B cell (primary cell): ENCODE measurements at regions not wholly inside any gene's neighbourhood (a gene's known extent, or its start where the extent isn't known, plus 50 kb on each side); places are given as distances from the start of the nearest gene placed in this dataset.

ENCODE experiments used
- ATAC-seq: fragments of 200-7000 bp; cut with Tn5 transposase; one replicate; pipeline ENCODE4 v1.10.0; 2021; ENCODE audit warnings: low read depth, mild to moderate bottlenecking, moderate number of reproducible peaks, moderate library complexity
- CTCF ChIA-PET: fragments of 350-600 bp; sonication (Branson Sonifier 250); formaldehyde crosslinking; loops from one replicate; lab custom pipeline; 2021; ENCODE audit warnings: antibody characterized with exemption, inconsistent platforms; lab: Charles Lee
- POLR2A ChIA-PET: fragments of 350-600 bp; sonication (Branson Sonifier 250); formaldehyde crosslinking; loops from one replicate; lab custom pipeline; 2021; ENCODE audit warnings: antibody characterized with exemption; lab: Charles Lee
- DNase-seq: peaks from one replicate; pipeline ENCODE4 v3.0.0; 2013
- H2AFZ ChIP-seq: 2 replicates; pipeline ENCODE4 v1.6.1; 2012; ENCODE audit warnings: mild to moderate bottlenecking, low read depth, low read length; ENCODE audit not compliant: insufficient read depth, poor library complexity, severe bottlenecking
- H3K27ac ChIP-seq, 2 donors: 1 replicate in 1 of 2; 2 replicates in 1 of 2; pipeline ENCODE4 v1.5.1; 2012 to 2013; ENCODE audit warnings: low read length in 2 of 2, mild to moderate bottlenecking in 2 of 2, moderate library complexity in 1 of 2
- H3K27me3 ChIP-seq, 4 experiments: fragments of 200-600 bp in 1 of 4; sonication (generic) in 1 of 4; replicated peaks in 1 of 4; 1 replicate in 2 of 4; 2 replicates in 2 of 4; pipeline versions ENCODE4 v1.6.1 to v1.7.0; 2013 to 2016; ENCODE audit warnings: low read length in 3 of 4, mild to moderate bottlenecking in 2 of 4, mixed read lengths in 1 of 4, moderate library complexity in 1 of 4; ENCODE audit not compliant: insufficient read depth in 4 of 4, control insufficient read depth in 3 of 4; ENCODE audit errors: control extremely low read depth in 1 of 4
- H3K36me3 ChIP-seq, 2 experiments: replicated peaks in 1 of 2; 1 replicate in 1 of 2; 2 replicates in 1 of 2; pipeline versions ENCODE4 v1.6.1 to v1.7.1; 2013; ENCODE audit warnings: low read length in 1 of 2; ENCODE audit not compliant: insufficient read depth in 2 of 2, control insufficient read depth in 1 of 2; ENCODE audit errors: control extremely low read depth in 1 of 2, extremely low read depth in 1 of 2
- H3K4me1 ChIP-seq, 2 donors: fragments of 200-600 bp in 1 of 2; sonication (generic) in 1 of 2; 1 replicate in 1 of 2; 2 replicates in 1 of 2; pipeline versions ENCODE4 v1.5.1 to v1.6.1; 2013 to 2017; ENCODE audit warnings: low read length in 2 of 2; ENCODE audit not compliant: control insufficient read depth in 2 of 2, insufficient read depth in 2 of 2
- H3K4me2 ChIP-seq: replicated peaks from 2 replicates; pipeline ENCODE3; 2012; ENCODE audit warnings: mild to moderate bottlenecking, low read depth, low read length; ENCODE audit not compliant: poor library complexity, severe bottlenecking
- H3K4me3 ChIP-seq, 5 experiments: fragments of 200-600 bp in 1 of 5; sonication (generic) in 1 of 5; 1 replicate in 3 of 5; 2 replicates in 2 of 5; pipeline versions ENCODE4 v1.5.1 to v1.7.0; 2011 to 2016; ENCODE audit warnings: low read length in 4 of 5, mild to moderate bottlenecking in 4 of 5, low read depth in 2 of 5, control low read depth in 1 of 5, moderate library complexity in 1 of 5; ENCODE audit not compliant: insufficient read depth in 1 of 5; ENCODE audit errors: control extremely low read depth in 1 of 5, extremely low read depth in 1 of 5
- H3K79me2 ChIP-seq: fragments of 200-600 bp; sonication (generic); one replicate; pipeline ENCODE4 v1.6.0; 2016; ENCODE audit warnings: low read length; ENCODE audit not compliant: control insufficient read depth, insufficient read depth
- H3K9ac ChIP-seq: fragments of 200-600 bp; sonication (generic); 2 replicates; pipeline ENCODE4 v1.6.1; 2017; ENCODE audit warnings: mild to moderate bottlenecking, low read length, moderate library complexity
- H3K9me3 ChIP-seq, 3 donors: one replicate each; pipeline versions ENCODE4 v1.6.1 to v1.7.1; 2013; ENCODE audit warnings: low read length in 2 of 3; ENCODE audit not compliant: control insufficient read depth in 2 of 3, insufficient read depth in 1 of 3; ENCODE audit errors: control extremely low read depth in 1 of 3
- H4K20me1 ChIP-seq: 2 replicates; pipeline ENCODE4 v1.6.0; 2012; ENCODE audit warnings: mild to moderate bottlenecking, low read length; ENCODE audit not compliant: insufficient read depth, control insufficient read depth, poor library complexity, severe bottlenecking
- H3K27ac Mint-ChIP-seq: one replicate; pipeline ENCODE4 v1.8.0; 2021; ENCODE audit warnings: mixed read lengths
- H3K27me3 Mint-ChIP-seq: one replicate; pipeline ENCODE4 v1.8.0; 2021; ENCODE audit warnings: mixed read lengths
- H3K4me1 Mint-ChIP-seq: one replicate; pipeline ENCODE4 v1.8.0; 2021; ENCODE audit warnings: mixed read lengths
- H3K4me3 Mint-ChIP-seq: one replicate; pipeline ENCODE4 v1.8.0; 2021; ENCODE audit warnings: mixed read lengths
- H3K9me3 Mint-ChIP-seq: one replicate; pipeline ENCODE4 v1.8.0; 2022; ENCODE audit warnings: mixed read lengths; ENCODE audit not compliant: insufficient read depth
- EZH2 ChIP-seq: IDR thresholded peaks from 2 replicates; pipeline ENCODE4 v1.6.1; 2012; ENCODE audit warnings: borderline replicate concordance, low read depth, mild to moderate bottlenecking, moderate library complexity, low read length; ENCODE audit not compliant: insufficient read depth, poor library complexity, severe bottlenecking
- WGBS: methylation state at CpG from one replicate; pipeline ENCODE4 v1.1.5; 2013; ENCODE audit warnings: missing lambda C conversion rate; ENCODE audit not compliant: insufficient coverage; 5-methylcytosine and 5-hydroxymethylcytosine counted together
- intact Hi-C: fragments of 100-400 bp; cut with micrococcal nuclease; formaldehyde crosslinking; loops from one replicate; pipeline ENCODE4 v1.10.0; 2022
- TF ChIP-seq, protein P1 (sequence below): fragments of 200-600 bp; IDR thresholded peaks from one replicate; pipeline ENCODE4 v1.8.0; 2022; ENCODE audit warnings: antibody characterized with exemption, mild to moderate bottlenecking

GRCh38 chr18:70822117-70822516 lies 533.3 kb downstream of the SOCS6 start:
- no peaks in the 10 kb centered on the region for H3K9me3 ChIP-seq
- H3K79me2 ChIP-seq = no peaks in the 10 kb centered on the region
- H3K4me1 ChIP-seq = no peaks in the 10 kb centered on the region
- intact Hi-C loops = no loop called here
- no peak overlapping the region for H2AFZ ChIP-seq
- no peaks in the 10 kb centered on the region for H4K20me1 ChIP-seq
- ATAC-seq (no peak), DNase-seq (no peak)
- no peaks in the 10 kb centered on the region for H3K27me3 ChIP-seq
- H3K36me3 ChIP-seq = no peaks in the 10 kb centered on the region
- TF ChIP-seq, protein P1, sequence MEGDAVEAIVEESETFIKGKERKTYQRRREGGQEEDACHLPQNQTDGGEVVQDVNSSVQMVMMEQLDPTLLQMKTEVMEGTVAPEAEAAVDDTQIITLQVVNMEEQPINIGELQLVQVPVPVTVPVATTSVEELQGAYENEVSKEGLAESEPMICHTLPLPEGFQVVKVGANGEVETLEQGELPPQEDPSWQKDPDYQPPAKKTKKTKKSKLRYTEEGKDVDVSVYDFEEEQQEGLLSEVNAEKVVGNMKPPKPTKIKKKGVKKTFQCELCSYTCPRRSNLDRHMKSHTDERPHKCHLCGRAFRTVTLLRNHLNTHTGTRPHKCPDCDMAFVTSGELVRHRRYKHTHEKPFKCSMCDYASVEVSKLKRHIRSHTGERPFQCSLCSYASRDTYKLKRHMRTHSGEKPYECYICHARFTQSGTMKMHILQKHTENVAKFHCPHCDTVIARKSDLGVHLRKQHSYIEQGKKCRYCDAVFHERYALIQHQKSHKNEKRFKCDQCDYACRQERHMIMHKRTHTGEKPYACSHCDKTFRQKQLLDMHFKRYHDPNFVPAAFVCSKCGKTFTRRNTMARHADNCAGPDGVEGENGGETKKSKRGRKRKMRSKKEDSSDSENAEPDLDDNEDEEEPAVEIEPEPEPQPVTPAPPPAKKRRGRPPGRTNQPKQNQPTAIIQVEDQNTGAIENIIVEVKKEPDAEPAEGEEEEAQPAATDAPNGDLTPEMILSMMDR = no peak
- no peak for TF ChIP-seq EZH2
- no peak overlapping the region for H3K27ac Mint-ChIP-seq
- H3K4me3 Mint-ChIP-seq = no peak overlapping the region
- ChIA-PET POLR2A (no interaction called here), CTCF (no interaction called here)
- no peaks in the 10 kb centered on the region for H3K27me3 Mint-ChIP-seq
- H3K9me3 Mint-ChIP-seq = no peaks in the 10 kb centered on the region
- H3K4me3 ChIP-seq = no peak overlapping the region
- no peak overlapping the region for H3K9ac ChIP-seq
- no peak overlapping the region for H3K27ac ChIP-seq
- WGBS = 42% methylated on average over 2 of the region's 3 CpGs
- no peak overlapping the region for H3K4me2 ChIP-seq
- no peaks in the 10 kb centered on the region for H3K4me1 Mint-ChIP-seq

GRCh38 chr18:70808481-70809056 lies 519.7 kb downstream of the SOCS6 start:
- TF ChIP-seq EZH2 = no peak
- TF ChIP-seq, protein P1 = no peak
- H3K9ac ChIP-seq = no peak overlapping the region
- no peak overlapping the region for H2AFZ ChIP-seq
- peaks cover under 1% of the 10 kb centered on the region for H3K9me3 Mint-ChIP-seq
- H3K4me3 ChIP-seq = no peak overlapping the region
- no peaks in the 10 kb centered on the region for H3K9me3 ChIP-seq
- 90% methylated on average over 5 of the region's 8 CpGs for WGBS
- DNase-seq (no peak), ATAC-seq (no peak)
- H3K27ac ChIP-seq = no peak overlapping the region
- H3K4me3 Mint-ChIP-seq = no peak overlapping the region
- no peaks in the 10 kb centered on the region for H3K4me1 ChIP-seq
- ChIA-PET POLR2A (no interaction called here), CTCF (no interaction called here)
- no peaks in the 10 kb centered on the region for H3K4me1 Mint-ChIP-seq
- H3K79me2 ChIP-seq = no peaks in the 10 kb centered on the region
- no peaks in the 10 kb centered on the region for H3K36me3 ChIP-seq
- H3K27me3 Mint-ChIP-seq = no peaks in the 10 kb centered on the region
- H3K4me2 ChIP-seq = no peak overlapping the region
- H3K27ac Mint-ChIP-seq = no peak overlapping the region
- intact Hi-C loops = no loop called here
- H3K27me3 ChIP-seq = no peaks in the 10 kb centered on the region
- H4K20me1 ChIP-seq = no peaks in the 10 kb centered on the region
